IMR-90 (cell line): ENCODE measurements at regions not wholly inside any gene's neighbourhood (a gene's known extent, or its start where the extent isn't known, plus 50 kb on each side); places are given as distances from the start of the nearest gene placed in this dataset.

Experiments used
- BHLHE40 ChIP-seq: fragments of 150-350 bp; IDR thresholded peaks from 2 replicates; pipeline ENCODE4 v1.6.1; 2016; ENCODE audit warnings: mild to moderate bottlenecking, low read depth, low read length
- CEBPB ChIP-seq: IDR thresholded peaks from 2 replicates; pipeline ENCODE4 v1.6.1; 2012; ENCODE audit warnings: low read depth, low read length, improper control_type of control experiment
- CHD1 ChIP-seq: IDR thresholded peaks from 2 replicates; pipeline ENCODE4 v1.6.1; 2012; ENCODE audit warnings: low read depth, low read length, improper control_type of control experiment
- ELK1 ChIP-seq: fragments of 150-350 bp; IDR thresholded peaks from 2 replicates; pipeline ENCODE4 v1.6.1; 2016; ENCODE audit warnings: low read depth, mild to moderate bottlenecking, low read length, moderate library complexity, borderline replicate concordance
- MAFK ChIP-seq: IDR thresholded peaks from 2 replicates; pipeline ENCODE4 v1.6.1; 2012; ENCODE audit warnings: low read depth, low read length, improper control_type of control experiment
- RAD21 ChIP-seq: IDR thresholded peaks from 2 replicates; pipeline ENCODE4 v1.6.1; 2012; ENCODE audit warnings: low read length, improper control_type of control experiment
- RFX5 ChIP-seq: IDR thresholded peaks from 2 replicates; pipeline ENCODE4 v1.8.0; 2012; ENCODE audit warnings: low read depth, mild to moderate bottlenecking, low read length, moderate library complexity
- USF2 ChIP-seq: fragments of 150-350 bp; IDR thresholded peaks from 2 replicates; pipeline ENCODE4 v1.6.1; 2017; ENCODE audit warnings: mild to moderate bottlenecking, antibody characterized with exemption, low read length, low read depth
- TF ChIP-seq, protein P1 (sequence below): conservative IDR thresholded peaks from 2 replicates; pipeline ENCODE4 v1.5.1; 2012; ENCODE audit warnings: mild to moderate bottlenecking, low read depth, low read length, improper control_type of control experiment

DNA sequence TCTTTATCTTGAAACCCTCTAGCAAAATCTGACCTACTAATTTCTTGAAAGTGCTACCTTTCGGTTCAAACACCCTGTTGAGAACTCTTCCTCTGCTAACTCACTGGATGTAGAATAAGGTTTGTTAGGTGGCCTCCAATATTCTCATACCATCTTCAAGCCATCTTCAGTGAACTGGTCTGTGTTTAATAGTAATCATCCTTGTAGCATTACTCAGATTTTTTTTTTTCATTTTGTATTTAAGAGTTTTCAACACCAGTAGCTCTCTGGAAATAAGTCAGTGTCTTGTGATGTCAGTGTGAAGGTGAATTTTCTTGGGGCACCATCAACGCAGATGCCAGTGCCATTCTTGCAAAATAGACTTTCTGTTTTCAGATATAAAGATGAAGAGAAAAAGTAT, 140.6 kb upstream of the AHI1 start:
- TF ChIP-seq ELK1 (no peak), CEBPB (no peak), RFX5 (no peak), CHD1 (no peak), MAFK (no peak), RAD21 (no peak), USF2 (no peak), BHLHE40 (no peak)
- TF ChIP-seq, protein P1, sequence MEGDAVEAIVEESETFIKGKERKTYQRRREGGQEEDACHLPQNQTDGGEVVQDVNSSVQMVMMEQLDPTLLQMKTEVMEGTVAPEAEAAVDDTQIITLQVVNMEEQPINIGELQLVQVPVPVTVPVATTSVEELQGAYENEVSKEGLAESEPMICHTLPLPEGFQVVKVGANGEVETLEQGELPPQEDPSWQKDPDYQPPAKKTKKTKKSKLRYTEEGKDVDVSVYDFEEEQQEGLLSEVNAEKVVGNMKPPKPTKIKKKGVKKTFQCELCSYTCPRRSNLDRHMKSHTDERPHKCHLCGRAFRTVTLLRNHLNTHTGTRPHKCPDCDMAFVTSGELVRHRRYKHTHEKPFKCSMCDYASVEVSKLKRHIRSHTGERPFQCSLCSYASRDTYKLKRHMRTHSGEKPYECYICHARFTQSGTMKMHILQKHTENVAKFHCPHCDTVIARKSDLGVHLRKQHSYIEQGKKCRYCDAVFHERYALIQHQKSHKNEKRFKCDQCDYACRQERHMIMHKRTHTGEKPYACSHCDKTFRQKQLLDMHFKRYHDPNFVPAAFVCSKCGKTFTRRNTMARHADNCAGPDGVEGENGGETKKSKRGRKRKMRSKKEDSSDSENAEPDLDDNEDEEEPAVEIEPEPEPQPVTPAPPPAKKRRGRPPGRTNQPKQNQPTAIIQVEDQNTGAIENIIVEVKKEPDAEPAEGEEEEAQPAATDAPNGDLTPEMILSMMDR, result no peak
